ENCODE measurements at regions not wholly inside any gene's neighbourhood (a gene's known extent, or its start where the extent isn't known, plus 50 kb on each side); places are given as distances from the start of the nearest gene placed in this dataset.

DNA sequence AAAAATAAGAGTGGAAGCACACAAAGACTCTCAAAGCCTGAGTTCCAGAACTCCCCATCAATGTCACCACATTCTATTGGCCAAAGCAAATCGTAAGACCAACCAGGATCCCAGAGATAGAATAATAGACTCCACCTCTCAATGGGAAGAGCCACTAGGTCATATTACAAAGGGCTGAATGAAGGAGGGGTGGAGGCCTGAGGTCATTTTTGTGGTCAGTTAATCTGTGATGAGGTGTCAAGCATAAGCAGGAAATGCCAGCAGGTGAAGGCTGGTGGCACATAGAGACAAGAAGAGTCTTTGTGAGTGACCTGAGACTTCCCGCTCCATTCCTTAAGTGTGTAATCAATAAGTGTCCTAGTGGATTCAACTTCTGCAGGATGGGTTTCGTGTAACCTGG, 144.3 kb downstream of the TFCP2L1 start (continued):
- TF ChIP-seq, protein P1, sequence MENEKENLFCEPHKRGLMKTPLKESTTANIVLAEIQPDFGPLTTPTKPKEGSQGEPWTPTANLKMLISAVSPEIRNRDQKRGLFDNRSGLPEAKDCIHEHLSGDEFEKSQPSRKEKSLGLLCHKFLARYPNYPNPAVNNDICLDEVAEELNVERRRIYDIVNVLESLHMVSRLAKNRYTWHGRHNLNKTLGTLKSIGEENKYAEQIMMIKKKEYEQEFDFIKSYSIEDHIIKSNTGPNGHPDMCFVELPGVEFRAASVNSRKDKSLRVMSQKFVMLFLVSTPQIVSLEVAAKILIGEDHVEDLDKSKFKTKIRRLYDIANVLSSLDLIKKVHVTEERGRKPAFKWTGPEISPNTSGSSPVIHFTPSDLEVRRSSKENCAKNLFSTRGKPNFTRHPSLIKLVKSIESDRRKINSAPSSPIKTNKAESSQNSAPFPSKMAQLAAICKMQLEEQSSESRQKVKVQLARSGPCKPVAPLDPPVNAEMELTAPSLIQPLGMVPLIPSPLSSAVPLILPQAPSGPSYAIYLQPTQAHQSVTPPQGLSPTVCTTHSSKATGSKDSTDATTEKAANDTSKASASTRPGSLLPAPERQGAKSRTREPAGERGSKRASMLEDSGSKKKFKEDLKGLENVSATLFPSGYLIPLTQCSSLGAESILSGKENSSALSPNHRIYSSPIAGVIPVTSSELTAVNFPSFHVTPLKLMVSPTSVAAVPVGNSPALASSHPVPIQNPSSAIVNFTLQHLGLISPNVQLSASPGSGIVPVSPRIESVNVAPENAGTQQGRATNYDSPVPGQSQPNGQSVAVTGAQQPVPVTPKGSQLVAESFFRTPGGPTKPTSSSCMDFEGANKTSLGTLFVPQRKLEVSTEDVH (IDR thresholded peaks at IDR 0.05; ENCODE audit: low read depth, partially characterized antibody): no peak
- no peak for TF ChIP-seq SUZ12 (IDR thresholded peaks at IDR 0.05; ENCODE audit: unreplicated experiment)
- no peak for TF ChIP-seq ZNF622 (IDR thresholded peaks at IDR 0.05)

DNA sequence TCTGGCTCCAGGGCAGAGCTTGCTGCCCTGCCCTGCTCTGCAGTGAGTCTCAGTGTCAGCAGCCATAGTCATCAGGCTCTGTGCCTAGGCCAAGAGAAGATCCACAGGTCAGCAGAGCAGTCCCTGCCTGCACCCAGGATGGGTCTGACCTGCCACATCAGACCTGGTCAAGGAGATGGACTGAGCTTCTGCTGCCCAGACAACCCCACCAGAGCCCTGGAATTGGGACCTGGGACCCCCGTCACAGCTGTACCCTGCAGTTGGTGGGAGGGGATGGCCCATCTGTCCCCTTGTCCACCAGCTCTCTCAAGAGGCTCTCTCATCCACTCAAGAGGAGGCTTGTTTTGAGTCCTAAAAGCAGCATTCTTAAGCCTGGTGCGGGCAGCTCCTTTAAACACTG, 142.6 kb downstream of the TFCP2L1 start:
- no peak for DNase-seq (ENCODE audit: low read depth, low spot score)
- ChIA-PET CTCF (no interaction called here), RAD21 (ENCODE audit: unreplicated experiment) (no interaction called here), SMC1A (ENCODE audit: uncharacterized antibody, unreplicated experiment) (no interaction called here), POLR2A (no interaction called here)
- Histone ChIP-seq H3K4me2 (ENCODE audit: control insufficient read depth, insufficient read depth) (no peak overlapping the region), H3K27me3 (replicated peaks in 1 of 2; ENCODE audit: control insufficient read depth in 2 of 2, insufficient read depth in 2 of 2, low read length in 1 of 2) (no peaks in the 10 kb centered on the region), H3K4me1 (ENCODE audit: control insufficient read depth, insufficient read depth, low read length) (no peaks in the 10 kb centered on the region), H4K20me1 (ENCODE audit: control insufficient read depth, insufficient read depth) (no peaks in the 10 kb centered on the region), H3K79me2 (ENCODE audit: control insufficient read depth, insufficient read depth, low read length) (no peaks in the 10 kb centered on the region), H3K27ac (ENCODE audit: control insufficient read depth, insufficient read depth) (no peak overlapping the region), H3K4me3 (no peak overlapping the region), H3K9ac (ENCODE audit: control insufficient read depth, insufficient read depth, low read length) (no peak overlapping the region), H3K36me3 (ENCODE audit: control insufficient read depth in 2 of 2, insufficient read depth in 2 of 2, low read length in 1 of 2) (no peaks in the 10 kb centered on the region), H3K9me3 (replicated peaks; ENCODE audit: control insufficient read depth, insufficient read depth, low read length) (no peaks in the 10 kb centered on the region), H2AFZ (ENCODE audit: control insufficient read depth, low read depth, low read length) (no peak overlapping the region)
- in situ Hi-C loops (cut with MboI): no loop called here
- intact Hi-C loops (cut with micrococcal nuclease; ENCODE audit: unreplicated experiment): no loop called here
- no peak for ATAC-seq
- no TSS peak for BruUV-seq (replicated peaks)
- FAIRE-seq: no peak
- 0% methylated on average over 2 of the region's 2 CpGs for WGBS (ENCODE audit: insufficient coverage, insufficient replicate concordance, low lambda C conversion rate, missing lambda C conversion rate)
- TF ChIP-seq EGR1 (IDR thresholded peaks at IDR 0.05; ENCODE audit: borderline replicate concordance in 1 of 2, low read depth in 2 of 2, low read length in 2 of 2): no peak
- TF ChIP-seq, protein P2, sequence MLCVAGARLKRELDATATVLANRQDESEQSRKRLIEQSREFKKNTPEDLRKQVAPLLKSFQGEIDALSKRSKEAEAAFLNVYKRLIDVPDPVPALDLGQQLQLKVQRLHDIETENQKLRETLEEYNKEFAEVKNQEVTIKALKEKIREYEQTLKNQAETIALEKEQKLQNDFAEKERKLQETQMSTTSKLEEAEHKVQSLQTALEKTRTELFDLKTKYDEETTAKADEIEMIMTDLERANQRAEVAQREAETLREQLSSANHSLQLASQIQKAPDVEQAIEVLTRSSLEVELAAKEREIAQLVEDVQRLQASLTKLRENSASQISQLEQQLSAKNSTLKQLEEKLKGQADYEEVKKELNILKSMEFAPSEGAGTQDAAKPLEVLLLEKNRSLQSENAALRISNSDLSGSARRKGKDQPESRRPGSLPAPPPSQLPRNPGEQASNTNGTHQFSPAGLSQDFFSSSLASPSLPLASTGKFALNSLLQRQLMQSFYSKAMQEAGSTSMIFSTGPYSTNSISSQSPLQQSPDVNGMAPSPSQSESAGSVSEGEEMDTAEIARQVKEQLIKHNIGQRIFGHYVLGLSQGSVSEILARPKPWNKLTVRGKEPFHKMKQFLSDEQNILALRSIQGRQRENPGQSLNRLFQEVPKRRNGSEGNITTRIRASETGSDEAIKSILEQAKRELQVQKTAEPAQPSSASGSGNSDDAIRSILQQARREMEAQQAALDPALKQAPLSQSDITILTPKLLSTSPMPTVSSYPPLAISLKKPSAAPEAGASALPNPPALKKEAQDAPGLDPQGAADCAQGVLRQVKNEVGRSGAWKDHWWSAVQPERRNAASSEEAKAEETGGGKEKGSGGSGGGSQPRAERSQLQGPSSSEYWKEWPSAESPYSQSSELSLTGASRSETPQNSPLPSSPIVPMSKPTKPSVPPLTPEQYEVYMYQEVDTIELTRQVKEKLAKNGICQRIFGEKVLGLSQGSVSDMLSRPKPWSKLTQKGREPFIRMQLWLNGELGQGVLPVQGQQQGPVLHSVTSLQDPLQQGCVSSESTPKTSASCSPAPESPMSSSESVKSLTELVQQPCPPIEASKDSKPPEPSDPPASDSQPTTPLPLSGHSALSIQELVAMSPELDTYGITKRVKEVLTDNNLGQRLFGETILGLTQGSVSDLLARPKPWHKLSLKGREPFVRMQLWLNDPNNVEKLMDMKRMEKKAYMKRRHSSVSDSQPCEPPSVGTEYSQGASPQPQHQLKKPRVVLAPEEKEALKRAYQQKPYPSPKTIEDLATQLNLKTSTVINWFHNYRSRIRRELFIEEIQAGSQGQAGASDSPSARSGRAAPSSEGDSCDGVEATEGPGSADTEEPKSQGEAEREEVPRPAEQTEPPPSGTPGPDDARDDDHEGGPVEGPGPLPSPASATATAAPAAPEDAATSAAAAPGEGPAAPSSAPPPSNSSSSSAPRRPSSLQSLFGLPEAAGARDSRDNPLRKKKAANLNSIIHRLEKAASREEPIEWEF (IDR thresholded peaks at IDR 0.05; ENCODE audit: insufficient replicate concordance, low read depth, low read length): no peak
- TF ChIP-seq, protein P3, sequence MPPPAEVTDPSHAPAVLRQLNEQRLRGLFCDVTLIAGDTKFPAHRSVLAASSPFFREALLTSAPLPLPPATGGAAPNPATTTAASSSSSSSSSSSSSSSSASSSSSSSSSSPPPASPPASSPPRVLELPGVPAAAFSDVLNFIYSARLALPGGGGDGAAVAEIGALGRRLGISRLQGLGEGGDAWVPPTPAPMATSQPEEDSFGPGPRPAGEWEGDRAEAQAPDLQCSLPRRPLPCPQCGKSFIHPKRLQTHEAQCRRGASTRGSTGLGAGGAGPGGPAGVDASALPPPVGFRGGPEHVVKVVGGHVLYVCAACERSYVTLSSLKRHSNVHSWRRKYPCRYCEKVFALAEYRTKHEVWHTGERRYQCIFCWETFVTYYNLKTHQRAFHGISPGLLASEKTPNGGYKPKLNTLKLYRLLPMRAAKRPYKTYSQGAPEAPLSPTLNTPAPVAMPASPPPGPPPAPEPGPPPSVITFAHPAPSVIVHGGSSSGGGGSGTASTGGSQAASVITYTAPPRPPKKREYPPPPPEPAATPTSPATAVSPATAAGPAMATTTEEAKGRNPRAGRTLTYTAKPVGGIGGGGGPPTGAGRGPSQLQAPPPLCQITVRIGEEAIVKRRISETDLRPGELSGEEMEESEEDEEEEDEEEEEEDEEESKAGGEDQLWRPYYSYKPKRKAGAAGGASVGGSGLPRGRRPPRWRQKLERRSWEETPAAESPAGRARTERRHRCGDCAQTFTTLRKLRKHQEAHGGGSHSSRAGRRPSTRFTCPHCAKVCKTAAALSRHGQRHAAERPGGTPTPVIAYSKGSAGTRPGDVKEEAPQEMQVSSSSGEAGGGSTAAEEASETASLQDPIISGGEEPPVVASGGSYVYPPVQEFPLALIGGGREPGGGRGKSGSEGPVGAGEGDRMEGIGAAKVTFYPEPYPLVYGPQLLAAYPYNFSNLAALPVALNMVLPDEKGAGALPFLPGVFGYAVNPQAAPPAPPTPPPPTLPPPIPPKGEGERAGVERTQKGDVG (CRISPR knock-in tag; IDR thresholded peaks at IDR 0.05): no peak
- TF ChIP-seq SP1 (IDR thresholded peaks at IDR 0.05; ENCODE audit: low read depth, low read length): no peak
- TF ChIP-seq MXI1 (IDR thresholded peaks at IDR 0.05; ENCODE audit: low read depth, low read length): no peak
- TF ChIP-seq SRF (IDR thresholded peaks at IDR 0.05; ENCODE audit: low read depth in 2 of 2, low read length in 2 of 2): no peak
- no peak for TF ChIP-seq SPI1 (IDR thresholded peaks at IDR 0.05; ENCODE audit: borderline replicate concordance, insufficient read depth, low read depth, low read length)
- no peak for TF ChIP-seq RB1 (IDR thresholded peaks at IDR 0.05; ENCODE audit: borderline replicate concordance)
- no peak for TF ChIP-seq ZNF24 (IDR thresholded peaks at IDR 0.05)
